Fibroblast of skin of abdomen (primary cell): ENCODE measurements at regions not wholly inside any gene's neighbourhood (a gene's known extent, or its start where the extent isn't known, plus 50 kb on each side); places are given as distances from the start of the nearest gene placed in this dataset.
A peak's percentile ranks its signal among the peaks of the same experiment; 100 is the strongest.

ENCODE experiments used
- DNase-seq: peaks from one replicate; pipeline ENCODE4 v3.0.0-alpha.2; 2013

DNA sequence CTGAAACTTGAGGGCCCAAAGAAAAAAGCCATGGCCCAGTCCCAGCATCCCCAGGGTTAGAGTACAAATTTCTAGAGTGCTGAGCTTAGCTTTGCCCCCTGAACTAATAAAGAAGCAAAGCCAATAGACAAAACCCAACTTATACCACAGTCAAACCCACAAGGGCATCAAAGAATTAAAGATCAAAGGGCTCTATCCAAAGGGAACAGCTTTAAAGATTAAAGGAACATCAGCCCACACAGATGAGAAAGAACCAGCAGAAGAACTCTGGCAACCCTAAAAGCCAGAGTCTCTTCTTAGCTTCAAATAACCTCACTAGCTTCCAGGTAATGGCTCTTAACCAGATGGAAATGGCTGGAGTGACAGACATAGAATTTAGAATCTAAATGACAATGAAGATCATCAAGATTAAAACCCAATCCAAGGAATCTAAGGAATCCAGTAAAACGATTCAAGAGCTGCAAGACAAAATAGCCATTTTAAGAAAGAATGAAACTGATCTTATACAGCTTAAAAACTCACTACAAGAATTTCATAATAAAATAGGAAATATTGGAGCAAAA lies 93.9 kb downstream of the YIPF5 start:
- no peak for DNase-seq

DNA sequence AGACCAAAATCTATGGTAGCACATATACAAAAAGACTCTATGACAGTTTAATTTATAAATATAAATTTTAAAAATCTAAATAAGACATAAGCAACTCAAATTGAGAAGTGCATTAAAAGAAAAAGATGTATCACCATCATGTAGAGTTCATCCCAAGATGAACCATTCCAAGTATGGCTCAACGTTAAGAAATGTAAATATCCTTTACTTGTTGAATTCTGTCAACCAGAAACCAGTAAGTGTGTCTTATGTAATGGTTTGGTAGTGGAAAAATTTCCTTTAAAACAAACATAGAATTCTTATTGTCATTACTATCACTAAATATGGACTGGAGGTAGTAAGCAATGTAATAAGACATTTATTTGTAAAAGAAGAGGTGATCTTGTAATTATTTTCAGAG lies 87.3 kb downstream of the YIPF5 start:
- DNase-seq: no peak

DNA sequence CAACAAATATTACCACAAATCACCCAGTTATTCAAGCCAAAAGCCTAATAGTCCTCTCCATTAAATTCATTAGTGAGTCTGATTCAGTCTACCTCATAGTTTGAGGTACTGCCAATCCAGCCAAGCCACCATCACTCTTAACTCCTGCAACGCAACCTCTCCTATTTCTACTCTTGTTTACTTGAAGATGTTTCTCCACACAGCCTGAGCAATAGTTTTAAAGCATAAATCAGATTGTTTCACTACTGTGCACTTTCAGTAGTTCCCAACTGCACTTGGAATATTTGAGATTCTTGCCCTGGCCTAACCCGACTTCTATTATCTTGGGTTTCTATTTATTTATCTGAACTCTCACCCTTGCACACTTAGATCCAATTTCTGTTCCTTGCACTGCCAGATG lies 85.5 kb downstream of the YIPF5 start:
- DNase-seq: no peak

- no peak for DNase-seq
These were observed 85.1 kb downstream of the YIPF5 start for GRCh38 chr5:144085381-144085780.

DNA sequence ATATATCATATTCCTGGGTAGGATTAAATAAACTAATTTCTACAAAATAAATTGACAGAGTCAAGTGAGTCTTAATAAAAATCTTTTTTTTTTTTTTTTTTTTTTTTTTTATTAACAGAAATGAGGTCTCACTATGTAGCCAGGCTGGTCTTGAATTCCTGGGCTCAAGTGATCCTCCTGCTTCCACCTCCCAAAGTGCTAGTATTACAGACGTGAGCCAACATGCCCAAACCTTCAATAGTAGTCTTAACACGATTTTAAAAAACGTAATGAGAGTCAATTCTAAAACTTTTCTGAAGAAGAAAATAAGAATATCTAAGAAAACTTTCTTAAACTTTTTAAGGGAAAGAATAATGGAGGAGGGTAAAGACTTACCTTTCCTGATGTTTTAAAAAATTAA lies 84.2 kb downstream of the YIPF5 start:
- no peak for DNase-seq

DNA sequence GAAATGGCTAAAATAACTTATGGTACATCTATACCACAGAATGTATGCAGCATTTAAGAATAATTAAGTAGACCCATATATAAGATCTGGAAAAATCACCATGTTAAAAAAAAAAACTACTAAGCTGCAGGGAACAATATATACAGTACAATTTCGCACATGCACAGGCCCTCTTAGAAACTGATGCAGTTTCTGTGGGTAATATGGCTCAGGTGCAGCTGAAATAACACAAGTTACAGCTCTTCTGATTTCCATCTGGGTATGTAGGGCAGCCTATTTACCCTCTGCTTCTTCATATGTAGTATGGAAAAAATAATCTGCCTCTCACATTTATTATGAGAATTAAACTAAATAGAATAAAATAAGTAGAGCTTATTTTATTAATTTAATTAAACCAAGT lies 82.9 kb downstream of the YIPF5 start:
- DNase-seq: no peak

- peak; percentile 24 for DNase-seq
These were observed 82.0 kb downstream of the YIPF5 start for GRCh38 chr5:144088206-144089064.

DNA sequence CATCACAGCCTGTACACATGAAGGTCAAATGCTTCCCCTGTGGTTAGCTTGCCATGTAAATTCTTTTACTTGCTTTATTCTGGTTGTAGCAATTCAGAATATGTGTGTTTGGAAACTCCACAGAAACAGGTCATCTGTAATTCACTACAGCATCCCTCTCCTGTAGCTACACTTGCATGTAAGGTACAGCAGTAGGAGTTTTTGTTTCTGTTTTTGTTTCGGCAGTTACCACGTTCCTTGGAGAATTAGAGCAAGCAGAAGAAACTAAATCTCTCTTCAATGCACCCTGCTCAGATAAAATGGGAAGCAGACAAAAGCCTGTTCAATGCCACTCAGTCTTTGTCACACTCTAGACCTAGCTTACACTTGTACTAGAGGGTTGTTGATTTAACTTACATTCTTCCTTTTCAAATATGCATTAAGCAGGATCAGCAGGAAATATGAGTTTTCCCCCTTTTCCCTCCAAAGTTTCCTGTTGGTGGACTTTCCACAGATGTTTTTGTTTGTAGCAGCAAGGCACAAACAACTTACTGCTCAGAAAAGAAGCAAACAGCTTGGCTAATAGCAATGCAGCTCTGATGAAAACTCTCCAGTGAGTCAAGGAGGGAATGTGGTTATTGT lies 80.9 kb downstream of the YIPF5 start:
- peak; percentile 20 for DNase-seq

DNA sequence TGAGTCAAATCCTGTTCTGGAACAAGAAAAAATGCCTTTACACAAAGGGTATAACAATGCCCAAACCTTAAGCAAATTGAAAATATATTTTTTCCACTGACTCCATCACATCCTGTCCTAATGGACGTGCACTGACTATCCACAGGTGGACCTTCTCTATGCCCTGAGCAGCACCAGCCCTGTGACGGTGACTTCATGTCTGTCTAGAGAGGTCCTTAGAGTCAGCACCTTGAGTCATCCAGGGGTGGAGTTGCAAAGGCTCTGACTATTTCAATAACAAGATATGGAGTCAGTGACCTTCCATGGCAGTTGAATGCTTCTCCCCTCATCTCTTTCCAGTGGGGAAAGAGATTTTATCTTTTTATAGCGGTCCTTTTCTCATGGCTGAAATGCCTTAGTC lies 78.0 kb downstream of the YIPF5 start:
- DNase-seq: no peak

DNA sequence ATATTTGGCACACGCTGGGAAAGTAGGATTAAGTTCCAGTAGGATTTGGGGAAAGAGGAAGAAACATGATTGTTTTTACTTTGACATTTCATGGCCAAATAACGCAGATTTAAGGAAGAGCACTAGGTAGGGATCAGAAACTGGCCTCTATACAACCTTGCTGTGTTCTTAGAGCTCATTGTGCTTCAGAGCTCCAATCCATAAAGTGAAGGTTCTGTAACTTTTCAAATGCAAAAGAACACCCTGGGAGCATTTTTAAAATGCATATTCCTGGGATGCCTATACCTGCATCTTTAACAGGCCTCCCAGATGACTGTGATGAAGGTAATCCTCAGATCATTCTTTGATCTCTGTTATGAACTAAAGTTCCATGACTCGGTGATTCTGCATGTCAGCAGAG lies 77.1 kb downstream of the YIPF5 start:
- DNase-seq: no peak

- no peak for DNase-seq
These were observed 76.6 kb downstream of the YIPF5 start for GRCh38 chr5:144093868-144094267.

GRCh38 chr5:144100702-144101101 lies 69.8 kb downstream of the YIPF5 start:
- peak; percentile 20 for DNase-seq

- no peak for DNase-seq
These were observed 68.8 kb downstream of the YIPF5 start for GRCh38 chr5:144101616-144102015.

DNA sequence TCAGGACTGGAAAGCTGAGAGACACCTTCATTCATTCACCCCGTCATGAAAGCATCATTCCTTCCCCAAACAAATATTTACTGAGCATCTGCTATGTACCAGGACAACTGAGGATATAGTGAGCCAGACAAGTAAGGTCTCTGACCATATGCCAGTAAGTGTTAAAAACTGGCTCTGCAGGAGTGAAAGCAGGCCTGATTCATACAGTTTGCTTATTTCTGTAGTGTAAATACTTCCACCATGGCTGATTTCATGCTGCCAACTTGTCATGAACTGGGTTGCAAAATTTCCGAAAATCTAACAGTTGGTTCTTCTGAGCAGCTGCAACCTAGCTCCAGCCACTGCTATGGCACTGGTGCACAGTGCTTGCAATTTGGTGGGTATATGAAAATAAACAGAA lies 68.1 kb downstream of the YIPF5 start:
- no peak for DNase-seq

GRCh38 chr5:144102979-144103378 lies 67.5 kb downstream of the YIPF5 start:
- no peak for DNase-seq

DNA sequence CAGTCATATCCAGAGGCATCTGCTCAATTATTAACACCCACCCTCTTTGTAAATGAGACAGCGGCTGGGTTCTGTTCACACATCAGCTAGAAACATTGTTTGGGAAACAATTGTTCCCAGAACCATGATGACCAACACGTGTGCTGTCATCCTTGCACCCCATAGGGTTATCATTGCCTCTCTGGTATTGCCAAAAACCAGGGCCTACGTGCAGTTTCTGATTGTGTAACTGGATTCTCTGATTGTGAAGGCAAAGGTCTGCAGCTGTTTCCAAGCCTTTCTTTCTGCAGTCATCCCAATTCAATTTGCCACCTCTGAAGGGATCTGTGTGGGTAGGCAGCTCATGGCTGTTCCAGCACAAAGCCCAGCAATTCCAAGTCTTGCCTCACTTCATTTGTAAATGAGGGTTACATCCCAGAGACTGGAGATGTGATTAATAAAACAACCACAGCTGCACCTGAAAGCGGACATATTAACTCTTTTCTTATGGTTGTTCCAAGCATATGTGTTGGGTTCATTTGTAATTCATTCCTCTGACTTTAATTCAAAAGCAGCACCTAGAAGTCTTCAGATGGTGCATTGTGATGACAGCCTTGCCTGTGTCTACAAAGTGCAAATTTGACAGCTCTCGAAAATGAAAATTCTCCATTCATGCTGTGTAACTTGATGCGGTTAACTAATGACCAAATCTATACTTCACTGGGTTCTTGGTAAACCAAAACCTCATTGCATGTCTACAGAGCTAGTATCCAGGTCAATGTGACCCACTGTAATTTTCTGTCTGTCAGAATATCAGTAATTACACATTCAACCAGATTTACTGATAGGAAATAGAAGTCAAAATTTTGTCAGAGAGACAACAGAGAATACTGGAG lies 66.6 kb downstream of the YIPF5 start:
- no peak for DNase-seq

DNA sequence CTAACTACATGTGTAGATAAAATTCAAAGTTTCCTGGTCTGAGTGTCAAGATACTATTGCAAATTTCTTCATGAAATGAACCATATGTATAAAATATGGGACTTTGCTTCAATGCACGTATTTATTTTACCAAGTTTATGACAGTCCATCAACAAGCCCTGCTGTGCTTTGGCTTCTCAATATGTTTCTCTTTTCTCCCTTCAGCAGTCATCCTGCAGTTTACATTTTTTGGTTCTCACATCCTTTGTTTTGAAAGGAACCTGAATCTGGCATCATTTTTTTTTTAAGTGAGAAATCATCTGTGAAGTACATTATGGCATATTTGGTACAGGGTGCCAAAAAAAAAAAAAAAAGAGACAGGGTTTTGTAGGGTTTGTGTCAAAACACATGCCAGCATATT lies 65.1 kb downstream of the YIPF5 start:
- DNase-seq: no peak

- no peak for DNase-seq
These were observed 62.3 kb downstream of the YIPF5 start for GRCh38 chr5:144108131-144108530.
